ENCODE measurements at regions not wholly inside any gene's neighbourhood (a gene's known extent, or its start where the extent isn't known, plus 50 kb on each side); places are given as distances from the start of the nearest gene placed in this dataset.

DNA sequence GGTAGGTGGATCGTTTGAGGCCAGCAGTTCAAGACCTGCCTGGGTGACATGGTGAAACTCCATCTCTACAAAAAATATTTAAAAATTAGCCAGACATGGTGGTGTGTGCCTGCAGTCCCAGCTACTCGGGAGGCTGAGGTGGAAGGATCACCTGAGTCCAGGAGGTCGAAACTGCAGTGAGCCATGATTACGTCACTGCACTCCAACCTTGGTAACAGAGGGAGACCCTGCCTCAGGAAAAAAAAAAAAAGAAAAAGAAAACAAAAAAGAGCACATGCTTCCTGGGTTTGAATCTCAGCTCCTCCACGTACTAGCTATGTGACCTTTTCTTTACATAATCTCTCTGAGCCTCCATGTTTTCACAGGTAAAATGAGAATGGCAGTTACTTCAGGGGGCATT is 86.3 kb upstream of the CALM2 start:
- TF ChIP-seq, protein P1, sequence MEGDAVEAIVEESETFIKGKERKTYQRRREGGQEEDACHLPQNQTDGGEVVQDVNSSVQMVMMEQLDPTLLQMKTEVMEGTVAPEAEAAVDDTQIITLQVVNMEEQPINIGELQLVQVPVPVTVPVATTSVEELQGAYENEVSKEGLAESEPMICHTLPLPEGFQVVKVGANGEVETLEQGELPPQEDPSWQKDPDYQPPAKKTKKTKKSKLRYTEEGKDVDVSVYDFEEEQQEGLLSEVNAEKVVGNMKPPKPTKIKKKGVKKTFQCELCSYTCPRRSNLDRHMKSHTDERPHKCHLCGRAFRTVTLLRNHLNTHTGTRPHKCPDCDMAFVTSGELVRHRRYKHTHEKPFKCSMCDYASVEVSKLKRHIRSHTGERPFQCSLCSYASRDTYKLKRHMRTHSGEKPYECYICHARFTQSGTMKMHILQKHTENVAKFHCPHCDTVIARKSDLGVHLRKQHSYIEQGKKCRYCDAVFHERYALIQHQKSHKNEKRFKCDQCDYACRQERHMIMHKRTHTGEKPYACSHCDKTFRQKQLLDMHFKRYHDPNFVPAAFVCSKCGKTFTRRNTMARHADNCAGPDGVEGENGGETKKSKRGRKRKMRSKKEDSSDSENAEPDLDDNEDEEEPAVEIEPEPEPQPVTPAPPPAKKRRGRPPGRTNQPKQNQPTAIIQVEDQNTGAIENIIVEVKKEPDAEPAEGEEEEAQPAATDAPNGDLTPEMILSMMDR (IDR thresholded peaks at IDR 0.05; ENCODE audit: low read depth, low read length, missing input control): no peak
- TF ChIP-seq, protein P2, sequence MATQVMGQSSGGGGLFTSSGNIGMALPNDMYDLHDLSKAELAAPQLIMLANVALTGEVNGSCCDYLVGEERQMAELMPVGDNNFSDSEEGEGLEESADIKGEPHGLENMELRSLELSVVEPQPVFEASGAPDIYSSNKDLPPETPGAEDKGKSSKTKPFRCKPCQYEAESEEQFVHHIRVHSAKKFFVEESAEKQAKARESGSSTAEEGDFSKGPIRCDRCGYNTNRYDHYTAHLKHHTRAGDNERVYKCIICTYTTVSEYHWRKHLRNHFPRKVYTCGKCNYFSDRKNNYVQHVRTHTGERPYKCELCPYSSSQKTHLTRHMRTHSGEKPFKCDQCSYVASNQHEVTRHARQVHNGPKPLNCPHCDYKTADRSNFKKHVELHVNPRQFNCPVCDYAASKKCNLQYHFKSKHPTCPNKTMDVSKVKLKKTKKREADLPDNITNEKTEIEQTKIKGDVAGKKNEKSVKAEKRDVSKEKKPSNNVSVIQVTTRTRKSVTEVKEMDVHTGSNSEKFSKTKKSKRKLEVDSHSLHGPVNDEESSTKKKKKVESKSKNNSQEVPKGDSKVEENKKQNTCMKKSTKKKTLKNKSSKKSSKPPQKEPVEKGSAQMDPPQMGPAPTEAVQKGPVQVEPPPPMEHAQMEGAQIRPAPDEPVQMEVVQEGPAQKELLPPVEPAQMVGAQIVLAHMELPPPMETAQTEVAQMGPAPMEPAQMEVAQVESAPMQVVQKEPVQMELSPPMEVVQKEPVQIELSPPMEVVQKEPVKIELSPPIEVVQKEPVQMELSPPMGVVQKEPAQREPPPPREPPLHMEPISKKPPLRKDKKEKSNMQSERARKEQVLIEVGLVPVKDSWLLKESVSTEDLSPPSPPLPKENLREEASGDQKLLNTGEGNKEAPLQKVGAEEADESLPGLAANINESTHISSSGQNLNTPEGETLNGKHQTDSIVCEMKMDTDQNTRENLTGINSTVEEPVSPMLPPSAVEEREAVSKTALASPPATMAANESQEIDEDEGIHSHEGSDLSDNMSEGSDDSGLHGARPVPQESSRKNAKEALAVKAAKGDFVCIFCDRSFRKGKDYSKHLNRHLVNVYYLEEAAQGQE (IDR thresholded peaks at IDR 0.05): no peak
- no peak for TF ChIP-seq GABPA (IDR thresholded peaks at IDR 0.05 in 1 of 2, conservative IDR thresholded peaks at IDR 0.05 in 1 of 2)
- TF ChIP-seq, protein P3, sequence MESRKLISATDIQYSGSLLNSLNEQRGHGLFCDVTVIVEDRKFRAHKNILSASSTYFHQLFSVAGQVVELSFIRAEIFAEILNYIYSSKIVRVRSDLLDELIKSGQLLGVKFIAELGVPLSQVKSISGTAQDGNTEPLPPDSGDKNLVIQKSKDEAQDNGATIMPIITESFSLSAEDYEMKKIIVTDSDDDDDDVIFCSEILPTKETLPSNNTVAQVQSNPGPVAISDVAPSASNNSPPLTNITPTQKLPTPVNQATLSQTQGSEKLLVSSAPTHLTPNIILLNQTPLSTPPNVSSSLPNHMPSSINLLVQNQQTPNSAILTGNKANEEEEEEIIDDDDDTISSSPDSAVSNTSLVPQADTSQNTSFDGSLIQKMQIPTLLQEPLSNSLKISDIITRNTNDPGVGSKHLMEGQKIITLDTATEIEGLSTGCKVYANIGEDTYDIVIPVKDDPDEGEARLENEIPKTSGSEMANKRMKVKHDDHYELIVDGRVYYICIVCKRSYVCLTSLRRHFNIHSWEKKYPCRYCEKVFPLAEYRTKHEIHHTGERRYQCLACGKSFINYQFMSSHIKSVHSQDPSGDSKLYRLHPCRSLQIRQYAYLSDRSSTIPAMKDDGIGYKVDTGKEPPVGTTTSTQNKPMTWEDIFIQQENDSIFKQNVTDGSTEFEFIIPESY (IDR thresholded peaks at IDR 0.05): no peak
- TF ChIP-seq HNF4G (IDR thresholded peaks at IDR 0.05): no peak
- no peak for TF ChIP-seq FOXA2 (IDR thresholded peaks at IDR 0.05)
- TF ChIP-seq RXRA (IDR thresholded peaks at IDR 0.05): no peak
- TF ChIP-seq, protein P4, sequence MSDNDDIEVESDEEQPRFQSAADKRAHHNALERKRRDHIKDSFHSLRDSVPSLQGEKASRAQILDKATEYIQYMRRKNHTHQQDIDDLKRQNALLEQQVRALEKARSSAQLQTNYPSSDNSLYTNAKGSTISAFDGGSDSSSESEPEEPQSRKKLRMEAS (IDR thresholded peaks at IDR 0.05): no peak
- no peak for TF ChIP-seq FOXA1 (IDR thresholded peaks at IDR 0.05)
- TF ChIP-seq YY1 (IDR thresholded peaks at IDR 0.05): no peak
- no peak for TF ChIP-seq HNF4A (conservative IDR thresholded peaks at IDR 0.05)
- TF ChIP-seq EGR1 (IDR thresholded peaks at IDR 0.05; ENCODE audit: low read depth in 2 of 2): no peak
